ENCODE measurements at regions not wholly inside any gene's neighbourhood (a gene's known extent, or its start where the extent isn't known, plus 50 kb on each side); places are given as distances from the start of the nearest gene placed in this dataset.

GRCh38 chr5:125560476-125561225, 814.2 kb upstream of the ZNF608 start:
- Histone ChIP-seq H3K27me3 (no peaks in the 10 kb centered on the region), H3K9me3 (no peaks in the 10 kb centered on the region), H3K36me3 (no peaks in the 10 kb centered on the region), H3K4me3 (no peak overlapping the region), H3K27ac (no peak overlapping the region), H3K4me1 (peaks cover 0 to 7% (median 0%) of the 10 kb centered on the region in 4 donors)
- DNase-seq, result no peak
- TF ChIP-seq EP300 (IDR thresholded peaks at IDR 0.05) (no peak), POLR2A (IDR thresholded peaks at IDR 0.05) (no peak)
- WGBS, 2 donors, result 83 to 88% methylated on average over 4 of the region's 4 CpGs
- intact Hi-C loops (cut with DNase I), result no loop called here

GRCh38 chr5:125564317-125564975, 818.0 kb upstream of the ZNF608 start:
- Histone ChIP-seq H3K36me3 (no peaks in the 10 kb centered on the region), H3K4me1 (peaks cover 0 to 3% (median 0%) of the 10 kb centered on the region in 4 donors), H3K27me3 (no peaks in the 10 kb centered on the region), H3K9me3 (no peaks in the 10 kb centered on the region), H3K27ac (no peak overlapping the region), H3K4me3 (no peak overlapping the region)
- intact Hi-C loops (cut with DNase I), result no loop called here
- 94 to 97% methylated on average over 5 of the region's 5 CpGs for WGBS, 2 donors
- no peak for DNase-seq
- TF ChIP-seq POLR2AphosphoS5 (IDR thresholded peaks at IDR 0.05), result no peak

GRCh38 chr5:125574491-125575044, 828.1 kb upstream of the ZNF608 start:
- TF ChIP-seq POLR2AphosphoS5 (IDR thresholded peaks at IDR 0.05), result no peak
- TF ChIP-seq POLR2A (IDR thresholded peaks at IDR 0.05), result no peak
- no peak for TF ChIP-seq EP300 (IDR thresholded peaks at IDR 0.05)
- no peak for TF ChIP-seq CTCF (IDR thresholded peaks at IDR 0.05)
- no peak for DNase-seq
- Histone ChIP-seq H3K27me3 (no peaks in the 10 kb centered on the region), H3K9me3 (no peaks in the 10 kb centered on the region), H3K4me1 (peaks cover 0 to 22% (median 15%) of the 10 kb centered on the region in 4 donors), H3K36me3 (no peaks in the 10 kb centered on the region), H3K27ac (no peak overlapping the region), H3K4me3 (no peak overlapping the region)
- intact Hi-C loops (cut with DNase I), result no loop called here
- 80 to 86% methylated on average over 9 of the region's 9 CpGs for WGBS, 2 donors

GRCh38 chr5:125575171-125575890, 828.9 kb upstream of the ZNF608 start:
- Histone ChIP-seq H3K27me3 (no peaks in the 10 kb centered on the region), H3K27ac (peak overlapping the region in 1 of 4 donors; percentile 35), H3K4me1 (peaks cover 0 to 22% (median 15%) of the 10 kb centered on the region in 4 donors), H3K9me3 (no peaks in the 10 kb centered on the region), H3K4me3 (no peak overlapping the region), H3K36me3 (no peaks in the 10 kb centered on the region)
- intact Hi-C loops (cut with DNase I), result no loop called here
- DNase-seq, result no peak
- 84 to 85% methylated on average over 1 of the region's 1 CpG for WGBS, 2 donors
- TF ChIP-seq CTCF (IDR thresholded peaks at IDR 0.05) (no peak), POLR2AphosphoS5 (IDR thresholded peaks at IDR 0.05) (no peak)

GRCh38 chr5:125575891-125576505, 829.6 kb upstream of the ZNF608 start:
- intact Hi-C loops (cut with DNase I), result no loop called here
- Histone ChIP-seq H3K27ac (peak overlapping the region in 1 of 4 donors; percentile 35), H3K4me1 (peaks cover 0 to 23% (median 15%) of the 10 kb centered on the region in 4 donors), H3K4me3 (no peak overlapping the region), H3K36me3 (no peaks in the 10 kb centered on the region), H3K27me3 (no peaks in the 10 kb centered on the region), H3K9me3 (no peaks in the 10 kb centered on the region)
- DNase-seq, result peak; percentile 69
- TF ChIP-seq CTCF (IDR thresholded peaks at IDR 0.05) (no peak), POLR2A (IDR thresholded peaks at IDR 0.05) (no peak), POLR2AphosphoS5 (IDR thresholded peaks at IDR 0.05) (no peak), EP300 (IDR thresholded peaks at IDR 0.05) (no peak)
- 6 to 24% methylated on average over 7 of the region's 7 CpGs for WGBS, 2 donors

All from sigmoid colon (tissue), 6 donors.